Neural progenitor cell (in vitro differentiated cells): ENCODE measurements at regions not wholly inside any gene's neighbourhood (a gene's known extent, or its start where the extent isn't known, plus 50 kb on each side); places are given as distances from the start of the nearest gene placed in this dataset.

ENCODE experiments used
- DNase-seq: peaks from one replicate; pipeline ENCODE4 v3.0.0-alpha.2; 2016; ENCODE audit warnings: low spot score
- H2AFZ ChIP-seq: fragments of 200-600 bp; sonication (generic); replicated peaks from 2 replicates; pipeline ENCODE4 v1.6.1; 2016; ENCODE audit warnings: antibody characterized with exemption
- H3F3A ChIP-seq: fragments of 200-600 bp; sonication (generic); 2 replicates; pipeline ENCODE4 v1.6.1; 2016; ENCODE audit warnings: antibody characterized with exemption, low read depth
- H3K27ac ChIP-seq: fragments of 200-600 bp; sonication (generic); 2 replicates; pipeline ENCODE4 v1.5.1; 2016; ENCODE audit warnings: mild to moderate bottlenecking
- H3K27me3 ChIP-seq: fragments of 200-600 bp; sonication (generic); 2 replicates; pipeline ENCODE4 v1.6.1; 2016; ENCODE audit warnings: mild to moderate bottlenecking, moderate library complexity
- H3K36me3 ChIP-seq: fragments of 200-600 bp; sonication (generic); 2 replicates; pipeline ENCODE4 v1.5.1; 2016
- H3K4me1 ChIP-seq: fragments of 200-600 bp; sonication (generic); 2 replicates; pipeline ENCODE4 v1.6.1; 2016; ENCODE audit warnings: mixed run types
- H3K4me2 ChIP-seq: fragments of 200-600 bp; sonication (generic); 2 replicates; pipeline ENCODE4 v1.6.1; 2016
- H3K4me3 ChIP-seq: fragments of 200-600 bp; sonication (generic); 2 replicates; pipeline ENCODE4 v1.5.1; 2016
- H3K79me2 ChIP-seq: fragments of 200-600 bp; sonication (generic); 2 replicates; pipeline ENCODE4 v1.6.1; 2016; ENCODE audit warnings: low read depth
- H3K9ac ChIP-seq: fragments of 200-600 bp; sonication (generic); 2 replicates; pipeline ENCODE4 v1.6.1; 2016
- H3K9me3 ChIP-seq: fragments of 200-600 bp; sonication (generic); 2 replicates; pipeline ENCODE4 v1.5.1; 2016; ENCODE audit warnings: low read depth
- H4K20me1 ChIP-seq: fragments of 200-600 bp; sonication (generic); 2 replicates; pipeline ENCODE4 v1.6.1; 2016; ENCODE audit warnings: low read depth
- H3K27ac Mint-ChIP-seq: 3 replicates; pipeline ENCODE4 v1.8.0; 2021; ENCODE audit warnings: mixed read lengths
- H3K27me3 Mint-ChIP-seq: 2 replicates; pipeline ENCODE4 v1.8.0; 2022; ENCODE audit warnings: low read depth, mild to moderate bottlenecking, inconsistent platforms, moderate library complexity, mixed read lengths; ENCODE audit not compliant: insufficient read depth
- H3K36me3 Mint-ChIP-seq: 3 replicates; pipeline ENCODE4 v1.8.0; 2021; ENCODE audit warnings: mixed read lengths
- H3K4me1 Mint-ChIP-seq: 3 replicates; pipeline ENCODE4 v1.8.0; 2021; ENCODE audit warnings: mixed read lengths
- H3K4me3 Mint-ChIP-seq: 3 replicates; pipeline ENCODE4 v1.8.0; 2021; ENCODE audit warnings: mild to moderate bottlenecking, moderate library complexity, mixed read lengths
- H3K9me3 Mint-ChIP-seq: 3 replicates; pipeline ENCODE4 v1.8.0; 2020; ENCODE audit warnings: mixed read lengths
- CTCF ChIP-seq: fragments of 200-600 bp; sonication (generic); IDR thresholded peaks from 2 replicates; pipeline ENCODE4 v1.5.1; 2017; ENCODE audit warnings: antibody characterized with exemption, mild to moderate bottlenecking
- EZH2 ChIP-seq: fragments of 200-600 bp; sonication (generic); IDR thresholded peaks from 2 replicates; pipeline ENCODE4 v1.6.1; 2017; ENCODE audit warnings: antibody characterized with exemption, mild to moderate bottlenecking, moderate library complexity
- EZH2phosphoT487 ChIP-seq: fragments of 200-600 bp; sonication (generic); IDR thresholded peaks from 2 replicates; pipeline ENCODE4 v1.6.1; 2017; ENCODE audit warnings: antibody characterized with exemption

DNA sequence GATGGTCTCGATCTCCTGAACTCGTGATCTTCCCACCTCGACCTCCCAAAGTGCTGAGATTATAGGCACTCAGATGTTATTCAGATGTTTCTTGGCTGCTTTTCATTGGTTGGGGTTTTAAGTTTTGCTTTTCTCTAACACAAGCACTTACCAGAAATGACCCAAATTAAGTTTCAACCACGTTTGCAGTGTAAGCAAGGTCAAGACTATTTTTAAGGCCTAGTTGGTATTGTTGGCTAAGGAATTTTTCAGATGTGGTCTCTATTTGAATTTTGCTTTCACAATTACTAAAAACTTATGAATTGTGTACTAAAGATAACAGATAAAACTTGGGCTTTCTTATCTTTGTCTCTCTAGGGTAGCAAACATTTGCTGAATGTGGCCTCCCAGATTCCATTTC lies 1756.9 kb upstream of the TENM3 start:
- H3F3A ChIP-seq = no peaks in the 10 kb centered on the region
- H3K9ac ChIP-seq = no peak overlapping the region
- H3K4me3 Mint-ChIP-seq = no peak overlapping the region
- H3K79me2 ChIP-seq = no peaks in the 10 kb centered on the region
- no peaks in the 10 kb centered on the region for H4K20me1 ChIP-seq
- H3K27me3 Mint-ChIP-seq = no peaks in the 10 kb centered on the region
- H3K9me3 Mint-ChIP-seq = no peaks in the 10 kb centered on the region
- H3K4me2 ChIP-seq = no peak overlapping the region
- no peaks in the 10 kb centered on the region for H3K36me3 Mint-ChIP-seq
- no peaks in the 10 kb centered on the region for H3K4me1 ChIP-seq
- no peak overlapping the region for H3K27ac ChIP-seq
- H3K27me3 ChIP-seq = no peaks in the 10 kb centered on the region
- H3K27ac Mint-ChIP-seq = no peak overlapping the region
- TF ChIP-seq CTCF = no peak
- no peak for TF ChIP-seq EZH2
- TF ChIP-seq EZH2phosphoT487 = no peak
- H3K4me1 Mint-ChIP-seq = no peaks in the 10 kb centered on the region
- no peaks in the 10 kb centered on the region for H3K36me3 ChIP-seq
- no peaks in the 10 kb centered on the region for H3K9me3 ChIP-seq
- DNase-seq = no peak
- no peak overlapping the region for H3K4me3 ChIP-seq
- H2AFZ ChIP-seq = no peak overlapping the region

- Mint-ChIP-seq H3K27ac (no peak overlapping the region), H3K9me3 (no peaks in the 10 kb centered on the region), H3K4me3 (no peak overlapping the region), H3K36me3 (no peaks in the 10 kb centered on the region), H3K4me1 (no peaks in the 10 kb centered on the region), H3K27me3 (no peaks in the 10 kb centered on the region)
- TF ChIP-seq EZH2 = no peak
- no peak for TF ChIP-seq CTCF
- TF ChIP-seq EZH2phosphoT487 = no peak
- Histone ChIP-seq H3K9me3 (no peaks in the 10 kb centered on the region), H3K9ac (no peak overlapping the region), H3K36me3 (no peaks in the 10 kb centered on the region), H3K4me2 (no peak overlapping the region), H3K4me1 (no peaks in the 10 kb centered on the region), H3K79me2 (no peaks in the 10 kb centered on the region), H2AFZ (no peak overlapping the region), H3F3A (no peaks in the 10 kb centered on the region), H3K4me3 (no peak overlapping the region), H4K20me1 (no peaks in the 10 kb centered on the region), H3K27ac (no peak overlapping the region), H3K27me3 (no peaks in the 10 kb centered on the region)
- DNase-seq = no peak
Observed at GRCh38 chr4:180489787-180490186, 1753.4 kb upstream of the TENM3 start.

GRCh38 chr4:180491210-180491609 lies 1752.0 kb upstream of the TENM3 start:
- DNase-seq = no peak
- no peaks in the 10 kb centered on the region for H4K20me1 ChIP-seq
- no peaks in the 10 kb centered on the region for H3K9me3 ChIP-seq
- Mint-ChIP-seq H3K9me3 (no peaks in the 10 kb centered on the region), H3K4me3 (no peak overlapping the region), H3K4me1 (no peaks in the 10 kb centered on the region), H3K36me3 (no peaks in the 10 kb centered on the region), H3K27me3 (no peaks in the 10 kb centered on the region), H3K27ac (no peak overlapping the region)
- H3K27me3 ChIP-seq = no peaks in the 10 kb centered on the region
- no peak overlapping the region for H3K4me2 ChIP-seq
- TF ChIP-seq EZH2 = no peak
- TF ChIP-seq CTCF = no peak
- TF ChIP-seq EZH2phosphoT487 = no peak
- H3K4me1 ChIP-seq = no peaks in the 10 kb centered on the region
- H3K36me3 ChIP-seq = no peaks in the 10 kb centered on the region
- H3K27ac ChIP-seq = no peak overlapping the region
- H3F3A ChIP-seq = no peaks in the 10 kb centered on the region
- H3K4me3 ChIP-seq = no peak overlapping the region
- H3K9ac ChIP-seq = no peak overlapping the region
- H2AFZ ChIP-seq = no peak overlapping the region
- H3K79me2 ChIP-seq = no peaks in the 10 kb centered on the region

GRCh38 chr4:180493299-180493698 lies 1749.9 kb upstream of the TENM3 start:
- no peak overlapping the region for H3K9ac ChIP-seq
- H3K4me2 ChIP-seq = no peak overlapping the region
- Mint-ChIP-seq H3K36me3 (no peaks in the 10 kb centered on the region), H3K4me1 (no peaks in the 10 kb centered on the region), H3K27ac (no peak overlapping the region), H3K9me3 (no peaks in the 10 kb centered on the region), H3K4me3 (no peak overlapping the region), H3K27me3 (no peaks in the 10 kb centered on the region)
- no peaks in the 10 kb centered on the region for H3K4me1 ChIP-seq
- H3K27ac ChIP-seq = no peak overlapping the region
- no peak overlapping the region for H2AFZ ChIP-seq
- DNase-seq = no peak
- no peak overlapping the region for H3K4me3 ChIP-seq
- no peaks in the 10 kb centered on the region for H3K9me3 ChIP-seq
- no peaks in the 10 kb centered on the region for H3F3A ChIP-seq
- H3K27me3 ChIP-seq = no peaks in the 10 kb centered on the region
- no peaks in the 10 kb centered on the region for H3K79me2 ChIP-seq
- no peaks in the 10 kb centered on the region for H3K36me3 ChIP-seq
- no peak for TF ChIP-seq CTCF
- TF ChIP-seq EZH2 = no peak
- TF ChIP-seq EZH2phosphoT487 = no peak
- H4K20me1 ChIP-seq = no peaks in the 10 kb centered on the region
